HepG2 (cell line): ENCODE measurements at regions not wholly inside any gene's neighbourhood (a gene's known extent, or its start where the extent isn't known, plus 50 kb on each side); places are given as distances from the start of the nearest gene placed in this dataset.

Experiments
- ATAC-seq: fragments of 200-7000 bp; cut with Tn5 transposase; 3 replicates; pipeline ENCODE4 v1.9.1; 2020; ENCODE audit warnings: mild to moderate bottlenecking, moderate library complexity
- BruUV-seq: library from RNA; stranded (reverse); fragments of 400-500 nt; replicated peaks from 2 replicates; lab custom pipeline; 2021; lab: Mats Ljungman, UMichigan
- CTCF ChIA-PET: fragments of 300-600 bp; formaldehyde crosslinking; extraction: SDS; loops from one replicate; lab custom pipeline; 2021; ENCODE audit warnings: low total read pairs, inconsistent platforms, low intra/inter-chr PET ratio; lab: Yijun Ruan, JAX
- POLR2A ChIA-PET: fragments of 350-600 bp; sonication (Branson Sonifier 250); formaldehyde crosslinking; loops from one replicate; lab custom pipeline; 2020; ENCODE audit warnings: antibody characterized with exemption, inconsistent platforms; lab: Yijun Ruan, JAX
- DNase-seq: peaks from one replicate; pipeline ENCODE4 v3.0.0-alpha.2; 2015; ENCODE audit warnings: low spot score
- FAIRE-seq: peaks from 3 replicates; lab custom pipeline; 2011; peaks lifted over from hg19 to GRCh38; lab: Jason Lieb, UNC
- H2AFZ ChIP-seq: one replicate; pipeline ENCODE4 v1.6.1; 2011; ENCODE audit warnings: low read length, inconsistent platforms
- H3K27ac ChIP-seq: fragments of 300-600 bp; 3 replicates; pipeline ENCODE4 v1.8.0; 2011; ENCODE audit warnings: mixed run types, mild to moderate bottlenecking, mixed read lengths, low read length, inconsistent platforms; ENCODE audit not compliant: insufficient read depth; ENCODE audit errors: extremely low read length
- H3K27me3 ChIP-seq, 2 experiments: fragments of 200-600 bp in 1 of 2; 2 replicates in 1 of 2; 3 replicates in 1 of 2; pipeline versions ENCODE4 v1.6.0 to v1.8.0; 2011; ENCODE audit warnings: low read length in 2 of 2, mild to moderate bottlenecking in 2 of 2, moderate library complexity in 2 of 2, inconsistent platforms in 1 of 2; ENCODE audit not compliant: insufficient read depth in 2 of 2, control insufficient read depth in 1 of 2
- H3K36me3 ChIP-seq, 2 experiments: fragments of 200-600 bp in 1 of 2; replicated peaks in 1 of 2; 2 replicates in 1 of 2; 3 replicates in 1 of 2; pipeline versions ENCODE4 v1.5.1 to v1.8.0; 2011; ENCODE audit warnings: low read length in 2 of 2, inconsistent platforms in 1 of 2; ENCODE audit not compliant: insufficient read depth in 2 of 2, control insufficient read depth in 1 of 2
- H3K4me1 ChIP-seq: 2 replicates; pipeline ENCODE4 v1.5.1; 2012; ENCODE audit warnings: low read length, inconsistent platforms; ENCODE audit not compliant: insufficient read depth
- H3K4me2 ChIP-seq: 2 replicates; pipeline ENCODE4 v1.6.0; 2011; ENCODE audit warnings: low read depth, low read length, inconsistent platforms
- H3K4me3 ChIP-seq, 3 experiments: fragments of 200-600 bp in 1 of 3; sonication (generic), shearing (Covaris generic) in 1 of 3; replicated peaks in 1 of 3; 2 replicates each; pipeline ENCODE4 v1.5.1; 2011 to 2016; ENCODE audit warnings: low read length in 3 of 3, inconsistent platforms in 2 of 3, low read depth in 2 of 3, mild to moderate bottlenecking in 2 of 3, control low read depth in 1 of 3, mixed read lengths in 1 of 3; ENCODE audit not compliant: insufficient read depth in 1 of 3
- H3K79me2 ChIP-seq: one replicate; pipeline ENCODE4 v1.6.1; 2011; ENCODE audit warnings: low read length, inconsistent platforms; ENCODE audit not compliant: insufficient read depth
- H3K9ac ChIP-seq: 2 replicates; pipeline ENCODE4 v1.6.0; 2011; ENCODE audit warnings: mild to moderate bottlenecking, low read depth, low read length, inconsistent platforms; ENCODE audit not compliant: insufficient read depth
- H3K9me3 ChIP-seq: 2 replicates; pipeline ENCODE4 v1.5.1; 2012; ENCODE audit warnings: mild to moderate bottlenecking, low read length
- H4K20me1 ChIP-seq: 2 replicates; pipeline ENCODE4 v1.6.0; 2011; ENCODE audit warnings: inconsistent platforms, mild to moderate bottlenecking, low read length, moderate library complexity; ENCODE audit not compliant: insufficient read depth
- ATM ChIP-seq: fragments of 450-650 bp; IDR thresholded peaks from 2 replicates; pipeline ENCODE4 v1.7.1; 2017; ENCODE audit warnings: mild to moderate bottlenecking, borderline replicate concordance
- DNMT3B ChIP-seq: conservative IDR thresholded peaks from 2 replicates; pipeline ENCODE4 v1.6.1; 2016; ENCODE audit warnings: missing biosample characterization, control low read depth
- GFI1 ChIP-seq: sonication (generic); formaldehyde crosslinking; IDR thresholded peaks from 2 replicates; pipeline ENCODE4 v1.5.0; 2020; ENCODE audit warnings: missing genetic modification reagents, mild to moderate bottlenecking, borderline replicate concordance
- HDAC2 ChIP-seq: sonication (generic); formaldehyde crosslinking; IDR thresholded peaks from 2 replicates; pipeline ENCODE4 v1.4.0; 2020; ENCODE audit warnings: missing genetic modification reagents
- HES4 ChIP-seq: sonication (generic); formaldehyde crosslinking; IDR thresholded peaks from 2 replicates; pipeline ENCODE4 v1.9.0; 2021; ENCODE audit warnings: mild to moderate bottlenecking, missing genetic modification reagents, borderline replicate concordance
- KDM5B ChIP-seq: sonication (generic); formaldehyde crosslinking; IDR thresholded peaks from 2 replicates; pipeline ENCODE4 v1.4.0; 2020; ENCODE audit warnings: missing genetic modification reagents, mild to moderate bottlenecking, borderline replicate concordance
- KDM6A ChIP-seq: IDR thresholded peaks from 2 replicates; pipeline ENCODE4 v1.6.1; 2016; ENCODE audit warnings: low read depth
- KLF11 ChIP-seq: IDR thresholded peaks from 2 replicates; pipeline ENCODE4 v1.6.1; 2016; ENCODE audit warnings: missing compliant biosample characterization
- NFRKB ChIP-seq: fragments of 450-650 bp; IDR thresholded peaks from 2 replicates; pipeline ENCODE4 v1.6.1; 2017
- REPIN1 ChIP-seq: sonication (generic); formaldehyde crosslinking; IDR thresholded peaks from 2 replicates; pipeline ENCODE4 v1.8.0; 2022; ENCODE audit warnings: missing genetic modification reagents, low read depth, mild to moderate bottlenecking, borderline replicate concordance
- SP1 ChIP-seq, 2 experiments: fragments of 450-650 bp in 1 of 2; sonication (generic) in 1 of 2; formaldehyde crosslinking in 1 of 2; IDR thresholded peaks; 2 replicates each; pipeline versions ENCODE4 v1.4.0 to v1.6.1; 2016 to 2020; ENCODE audit warnings: missing genetic modification reagents in 1 of 2
- ZNF484 ChIP-seq: sonication (generic); formaldehyde crosslinking; IDR thresholded peaks from 2 replicates; pipeline ENCODE4 v1.5.1; 2020; ENCODE audit warnings: mild to moderate bottlenecking, low read depth, missing genetic modification reagents, borderline replicate concordance
- ZNF781 ChIP-seq: sonication (generic); formaldehyde crosslinking; IDR thresholded peaks from 2 replicates; pipeline ENCODE4 v1.5.1; 2020; ENCODE audit warnings: borderline replicate concordance, mild to moderate bottlenecking, missing genetic modification reagents; ENCODE audit errors: not compliant biosample characterization
- ZNF891 ChIP-seq: sonication (generic); formaldehyde crosslinking; IDR thresholded peaks from 2 replicates; pipeline ENCODE4 v1.5.0; 2020; ENCODE audit warnings: mild to moderate bottlenecking, missing genetic modification reagents
- WGBS: methylation state at CpG from one replicate; pipeline ENCODE4 v1.1.6; 2017; ENCODE audit warnings: low lambda C conversion rate; 5-methylcytosine and 5-hydroxymethylcytosine counted together
- in situ Hi-C: cut with HindIII; loops from 2 replicates; pipeline ENCODE4 v1.10.0; 2017; ENCODE audit warnings: low pct_unique_long_range_greater_than_20kb; ENCODE audit not compliant: extremely low pct_ligation_motif_present
- intact Hi-C: fragments of 100-400 bp; cut with micrococcal nuclease; formaldehyde crosslinking; loops from one replicate; pipeline ENCODE4 v1.10.0; 2022; ENCODE audit not compliant: unreplicated experiment

- CTCF ChIA-PET, result no interaction called here
Measured at GRCh38 chr3:101167376-101167775, 153.0 kb downstream of the IMPG2 start.

GRCh38 chr3:101166150-101166549, 154.2 kb downstream of the IMPG2 start:
- no peaks in the 10 kb centered on the region for H3K27me3 ChIP-seq
- H4K20me1 ChIP-seq, result no peaks in the 10 kb centered on the region
- no peak overlapping the region for H3K9ac ChIP-seq
- no peak overlapping the region for H3K4me3 ChIP-seq
- H3K4me2 ChIP-seq, result no peak overlapping the region
- no peaks in the 10 kb centered on the region for H3K79me2 ChIP-seq
- CTCF ChIA-PET, result no interaction called here
- 0% methylated on average over 2 of the region's 2 CpGs for WGBS
- in situ Hi-C loops, result no loop called here
- DNase-seq (no peak), FAIRE-seq (no peak), ATAC-seq (no peak)
- no TSS peak for BruUV-seq
- no peak overlapping the region for H3K27ac ChIP-seq
- TF ChIP-seq SP1 (IDR thresholded peaks at IDR 0.05) (no peak), SP1 (CRISPR knock-in tag; IDR thresholded peaks at IDR 0.05) (no peak), NFRKB (no peak), REPIN1 (no peak), ZNF781 (CRISPR knock-in tag) (no peak), ZNF891 (CRISPR knock-in tag) (no peak), HDAC2 (CRISPR knock-in tag) (no peak), KDM6A (no peak), ZNF484 (CRISPR knock-in tag) (no peak), KDM5B (CRISPR knock-in tag) (no peak), GFI1 (CRISPR knock-in tag) (no peak), KLF11 (CRISPR knock-in tag) (no peak), HES4 (CRISPR knock-in tag) (no peak), ATM (no peak)
- H3K36me3 ChIP-seq, result no peaks in the 10 kb centered on the region
- H3K9me3 ChIP-seq, result no peaks in the 10 kb centered on the region
- POLR2A ChIA-PET, result no interaction called here
- H3K4me1 ChIP-seq, result no peaks in the 10 kb centered on the region
- intact Hi-C loops, result no loop called here
- H2AFZ ChIP-seq, result no peak overlapping the region

More at GRCh38 chr3:101167376-101167775, 153.0 kb downstream of the IMPG2 start:
- H3K27me3 ChIP-seq, result no peaks in the 10 kb centered on the region
- intact Hi-C loops, result no loop called here
- no peak for DNase-seq
- H3K9me3 ChIP-seq, result no peaks in the 10 kb centered on the region
- ATAC-seq, result no peak
- no peaks in the 10 kb centered on the region for H3K4me1 ChIP-seq
- no peak overlapping the region for H3K4me3 ChIP-seq
- no TSS peak for BruUV-seq
- no peak overlapping the region for H3K9ac ChIP-seq
- no peaks in the 10 kb centered on the region for H4K20me1 ChIP-seq
- FAIRE-seq, result no peak
- H2AFZ ChIP-seq, result no peak overlapping the region
- in situ Hi-C loops, result no loop called here
- no peak overlapping the region for H3K4me2 ChIP-seq
- POLR2A ChIA-PET, result no interaction called here
- no peak for TF ChIP-seq DNMT3B (CRISPR knock-in tag)
- 68% methylated on average over 2 of the region's 2 CpGs for WGBS
- H3K79me2 ChIP-seq, result no peaks in the 10 kb centered on the region
- H3K27ac ChIP-seq, result no peak overlapping the region
- H3K36me3 ChIP-seq, result no peaks in the 10 kb centered on the region
